HG03521 (cell line): ENCODE measurements at regions not wholly inside any gene's neighbourhood (a gene's known extent, or its start where the extent isn't known, plus 50 kb on each side); places are given as distances from the start of the nearest gene placed in this dataset.
"Not testable (repeated sequence)": the region's sequence is repeated elsewhere in the genome, so short reads cannot be mapped to it uniquely, and the experiment has no call there.

Source experiments
- ATAC-seq: cut with Tn5 transposase; IDR thresholded peaks from one replicate; pipeline ENCODE4 v1.9.1; 2021; ENCODE audit warnings: mild to moderate bottlenecking, moderate library complexity; ENCODE audit not compliant: unreplicated experiment

GRCh38 chr2:145558617-145559350 lies 1038.9 kb upstream of the ZEB2 start:
- no peak for ATAC-seq

- ATAC-seq, result no peak
Measured at GRCh38 chr2:145555360-145555759, 1035.4 kb upstream of the ZEB2 start.

- ATAC-seq, result no peak
Measured at GRCh38 chr2:145551686-145552085, 1031.8 kb upstream of the ZEB2 start.

GRCh38 chr2:145548479-145548878 lies 1028.6 kb upstream of the ZEB2 start:
- ATAC-seq, result no peak

GRCh38 chr2:145547620-145548019 lies 1027.7 kb upstream of the ZEB2 start:
- no peak for ATAC-seq

GRCh38 chr2:145546091-145546490 lies 1026.2 kb upstream of the ZEB2 start:
- ATAC-seq, result no peak

- ATAC-seq, result no peak
Measured at GRCh38 chr2:145543856-145544255, 1023.9 kb upstream of the ZEB2 start.

- no peak for ATAC-seq
Measured at GRCh38 chr2:145543155-145543554, 1023.2 kb upstream of the ZEB2 start.

GRCh38 chr2:145541028-145541427 lies 1021.1 kb upstream of the ZEB2 start:
- no peak for ATAC-seq

- no peak for ATAC-seq
Measured at GRCh38 chr2:145538661-145539350, 1018.9 kb upstream of the ZEB2 start.

GRCh38 chr2:145530653-145531052 lies 1010.7 kb upstream of the ZEB2 start:
- ATAC-seq, result no peak

- no peak for ATAC-seq
Measured at GRCh38 chr2:145524836-145525235, 1004.9 kb upstream of the ZEB2 start.

GRCh38 chr2:145524303-145524702 lies 1004.4 kb upstream of the ZEB2 start:
- no peak for ATAC-seq

- not testable (repeated sequence) for ATAC-seq
Measured at GRCh38 chr2:145519254-145519653, 999.3 kb upstream of the ZEB2 start.

- ATAC-seq, result no peak
Measured at GRCh38 chr2:145511946-145512345, 992.0 kb upstream of the ZEB2 start.

GRCh38 chr2:145503511-145503910 lies 983.6 kb upstream of the ZEB2 start:
- no peak for ATAC-seq

- no peak for ATAC-seq
Measured at GRCh38 chr2:145501920-145502319, 982.0 kb upstream of the ZEB2 start.

GRCh38 chr2:145495590-145495989 lies 975.7 kb upstream of the ZEB2 start:
- ATAC-seq, result no peak

GRCh38 chr2:145494441-145494840 lies 974.5 kb upstream of the ZEB2 start:
- ATAC-seq, result no peak

- ATAC-seq, result no peak
Measured at GRCh38 chr2:145488571-145488970, 968.7 kb upstream of the ZEB2 start.

- ATAC-seq, result no peak
Measured at GRCh38 chr2:145484448-145485097, 964.7 kb upstream of the ZEB2 start.

- no peak for ATAC-seq
Measured at GRCh38 chr2:145483854-145484253, 963.9 kb upstream of the ZEB2 start.
